ENCODE measurements at regions not wholly inside any gene's neighbourhood (a gene's known extent, or its start where the extent isn't known, plus 50 kb on each side); places are given as distances from the start of the nearest gene placed in this dataset.

DNA sequence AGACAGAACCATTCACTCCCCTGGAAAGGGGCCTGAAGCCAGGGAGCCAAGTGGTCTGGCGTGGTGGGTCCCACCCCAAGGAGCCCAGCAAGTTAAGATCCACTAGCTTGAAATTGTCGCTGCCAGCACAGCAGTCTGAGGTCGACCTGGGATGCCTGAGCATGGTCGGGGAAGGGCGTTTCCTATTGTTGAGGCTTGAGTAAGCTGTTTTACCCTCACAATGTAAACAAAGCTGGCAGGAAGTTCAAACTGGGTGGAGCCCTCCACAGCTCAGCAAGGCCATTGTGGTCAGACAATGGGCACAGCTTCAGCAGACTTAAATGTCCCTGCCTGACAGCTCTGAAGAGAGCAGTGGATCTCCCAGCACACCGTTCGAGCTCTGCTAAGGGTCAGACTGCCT, 195.6 kb upstream of the DACH1 start:
- TF ChIP-seq, protein P1, sequence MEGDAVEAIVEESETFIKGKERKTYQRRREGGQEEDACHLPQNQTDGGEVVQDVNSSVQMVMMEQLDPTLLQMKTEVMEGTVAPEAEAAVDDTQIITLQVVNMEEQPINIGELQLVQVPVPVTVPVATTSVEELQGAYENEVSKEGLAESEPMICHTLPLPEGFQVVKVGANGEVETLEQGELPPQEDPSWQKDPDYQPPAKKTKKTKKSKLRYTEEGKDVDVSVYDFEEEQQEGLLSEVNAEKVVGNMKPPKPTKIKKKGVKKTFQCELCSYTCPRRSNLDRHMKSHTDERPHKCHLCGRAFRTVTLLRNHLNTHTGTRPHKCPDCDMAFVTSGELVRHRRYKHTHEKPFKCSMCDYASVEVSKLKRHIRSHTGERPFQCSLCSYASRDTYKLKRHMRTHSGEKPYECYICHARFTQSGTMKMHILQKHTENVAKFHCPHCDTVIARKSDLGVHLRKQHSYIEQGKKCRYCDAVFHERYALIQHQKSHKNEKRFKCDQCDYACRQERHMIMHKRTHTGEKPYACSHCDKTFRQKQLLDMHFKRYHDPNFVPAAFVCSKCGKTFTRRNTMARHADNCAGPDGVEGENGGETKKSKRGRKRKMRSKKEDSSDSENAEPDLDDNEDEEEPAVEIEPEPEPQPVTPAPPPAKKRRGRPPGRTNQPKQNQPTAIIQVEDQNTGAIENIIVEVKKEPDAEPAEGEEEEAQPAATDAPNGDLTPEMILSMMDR (conservative IDR thresholded peaks at IDR 0.05; ENCODE audit: low read depth, low read length), result no peak
- no peak for TF ChIP-seq EZH2phosphoT487 (IDR thresholded peaks at IDR 0.05; ENCODE audit: borderline replicate concordance, low read length)
